HFFc6 (cell line): ENCODE measurements at regions not wholly inside any gene's neighbourhood (a gene's known extent, or its start where the extent isn't known, plus 50 kb on each side); places are given as distances from the start of the nearest gene placed in this dataset.

Source experiments
- DNase-seq: peaks from one replicate; pipeline ENCODE4 v3.0.0-alpha.2; 2018
- H3K27ac Mint-ChIP-seq: 2 replicates; pipeline ENCODE4 v1.8.0; 2020; ENCODE audit warnings: mild to moderate bottlenecking, mixed read lengths
- H3K27me3 Mint-ChIP-seq: 2 replicates; pipeline ENCODE4 v1.8.0; 2021; ENCODE audit warnings: mild to moderate bottlenecking, moderate library complexity, mixed read lengths; ENCODE audit not compliant: insufficient read depth
- H3K36me3 Mint-ChIP-seq: 2 replicates; pipeline ENCODE4 v1.8.0; 2021; ENCODE audit warnings: low read depth, mixed read lengths
- H3K4me1 Mint-ChIP-seq: 2 replicates; pipeline ENCODE4 v1.8.0; 2020; ENCODE audit warnings: low read depth, mixed read lengths
- H3K4me3 Mint-ChIP-seq: 2 replicates; pipeline ENCODE4 v1.8.0; 2020; ENCODE audit warnings: mild to moderate bottlenecking, moderate library complexity, mixed read lengths
- H3K9me3 Mint-ChIP-seq: 2 replicates; pipeline ENCODE4 v1.8.0; 2020; ENCODE audit warnings: mild to moderate bottlenecking, mixed read lengths
- CTCF ChIP-seq: fragments of 200-600 bp; sonication (generic); IDR thresholded peaks from 2 replicates; pipeline ENCODE4 v1.5.0; 2021; ENCODE audit warnings: antibody characterized with exemption, mild to moderate bottlenecking

- no peak for DNase-seq
- no peaks in the 10 kb centered on the region for H3K36me3 Mint-ChIP-seq
- H3K4me3 Mint-ChIP-seq, result no peak overlapping the region
- no peak overlapping the region for H3K27ac Mint-ChIP-seq
- peaks cover 37% of the 10 kb centered on the region for H3K9me3 Mint-ChIP-seq
- H3K27me3 Mint-ChIP-seq, result no peaks in the 10 kb centered on the region
- no peaks in the 10 kb centered on the region for H3K4me1 Mint-ChIP-seq
- TF ChIP-seq CTCF, result no peak
Measured at GRCh38 chr18:40524881-40525280, 1430.2 kb upstream of the PIK3C3 start.

- no peak for TF ChIP-seq CTCF
- H3K36me3 Mint-ChIP-seq, result no peaks in the 10 kb centered on the region
- no peaks in the 10 kb centered on the region for H3K4me1 Mint-ChIP-seq
- H3K9me3 Mint-ChIP-seq, result peaks cover 46% of the 10 kb centered on the region
- no peaks in the 10 kb centered on the region; the same call in 1 of the 2 replicates for H3K27me3 Mint-ChIP-seq
- DNase-seq, result no peak
- no peak overlapping the region for H3K4me3 Mint-ChIP-seq
- no peak overlapping the region for H3K27ac Mint-ChIP-seq
Measured at GRCh38 chr18:40523287-40523686, 1431.7 kb upstream of the PIK3C3 start.

- Mint-ChIP-seq H3K4me3 (no peak overlapping the region), H3K36me3 (no peaks in the 10 kb centered on the region), H3K4me1 (no peaks in the 10 kb centered on the region), H3K9me3 (peaks cover 15% of the 10 kb centered on the region), H3K27ac (no peak overlapping the region), H3K27me3 (no peaks in the 10 kb centered on the region)
- no peak for TF ChIP-seq CTCF
- no peak for DNase-seq
Measured at GRCh38 chr18:40501026-40501425, 1454.0 kb upstream of the PIK3C3 start.

GRCh38 chr18:40494603-40495002 is 1460.4 kb upstream of the PIK3C3 start:
- peaks cover 23% of the 10 kb centered on the region for H3K9me3 Mint-ChIP-seq
- no peak overlapping the region for H3K4me3 Mint-ChIP-seq
- TF ChIP-seq CTCF, result no peak
- H3K4me1 Mint-ChIP-seq, result no peaks in the 10 kb centered on the region
- DNase-seq, result no peak
- no peaks in the 10 kb centered on the region for H3K27me3 Mint-ChIP-seq
- no peaks in the 10 kb centered on the region for H3K36me3 Mint-ChIP-seq
- H3K27ac Mint-ChIP-seq, result no peak overlapping the region

GRCh38 chr18:40493316-40493715 is 1461.7 kb upstream of the PIK3C3 start:
- Mint-ChIP-seq H3K27ac (no peak overlapping the region), H3K4me3 (no peak overlapping the region), H3K9me3 (peaks cover 32% of the 10 kb centered on the region), H3K36me3 (no peaks in the 10 kb centered on the region), H3K27me3 (no peaks in the 10 kb centered on the region), H3K4me1 (no peaks in the 10 kb centered on the region)
- DNase-seq, result no peak
- TF ChIP-seq CTCF, result no peak

- no peaks in the 10 kb centered on the region for H3K27me3 Mint-ChIP-seq
Measured at GRCh38 chr18:40489301-40489700, 1465.7 kb upstream of the PIK3C3 start.

More at GRCh38 chr18:40489301-40489700, 1465.7 kb upstream of the PIK3C3 start:
- no peak for TF ChIP-seq CTCF
- Mint-ChIP-seq H3K27ac (no peak overlapping the region), H3K4me3 (no peak overlapping the region), H3K4me1 (no peaks in the 10 kb centered on the region), H3K9me3 (peaks cover 27% of the 10 kb centered on the region), H3K36me3 (no peaks in the 10 kb centered on the region)
- no peak for DNase-seq
